A549 (cell line): ENCODE measurements at regions not wholly inside any gene's neighbourhood (a gene's known extent, or its start where the extent isn't known, plus 50 kb on each side); places are given as distances from the start of the nearest gene placed in this dataset.
A peak's percentile ranks its signal among the peaks of the same experiment; 100 is the strongest.

Source experiments
- ATAC-seq, 2 experiments: fragments of 200-7000 bp in 1 of 2; fragments of >200 bp in 1 of 2; cut with Nextera tagmentation in 1 of 2; cut with Tn5 transposase in 1 of 2; 3 replicates each; pipeline versions ENCODE4 v1.8.0 to v1.9.1; 2018 to 2020; ENCODE audit warnings: mild to moderate bottlenecking in 1 of 2, moderate library complexity in 1 of 2
- CTCF ChIA-PET: fragments of 300-600 bp; sonication (Branson Sonifier 250); formaldehyde crosslinking; extraction: SDS; loops from one replicate; lab custom pipeline; 2021; ENCODE audit warnings: antibody characterized with exemption, inconsistent platforms; lab: Yijun Ruan, JAX
- POLR2A ChIA-PET: fragments of 350-600 bp; formaldehyde crosslinking; extraction: SDS; loops from one replicate; lab custom pipeline; 2021; ENCODE audit warnings: antibody characterized with exemption, inconsistent platforms; lab: Yijun Ruan, JAX
- DNase-seq, 2 experiments: peaks; one replicate each; pipeline versions ENCODE4 v3.0.0 to v3.0.0-alpha.2; 2011 to 2016; ENCODE audit warnings: low read depth in 1 of 2, low spot score in 1 of 2
- FAIRE-seq: peaks from 2 replicates; lab custom pipeline; 2011; peaks lifted over from hg19 to GRCh38; lab: Jason Lieb, UNC
- H3K27ac ChIP-seq, 2 experiments: fragments of >200 bp; sonication (Bioruptor Twin); formaldehyde crosslinking; 3 replicates each; pipeline ENCODE4 v1.5.1; 2016 to 2017
- H3K4me1 ChIP-seq: fragments of >200 bp; sonication (Bioruptor Twin); formaldehyde crosslinking; 3 replicates; pipeline ENCODE4 v1.6.1; 2016
- H3K4me2 ChIP-seq: fragments of >200 bp; sonication (Bioruptor Twin); formaldehyde crosslinking; 3 replicates; pipeline ENCODE4 v1.6.1; 2016
- H3K4me3 ChIP-seq: fragments of >200 bp; sonication (Bioruptor Twin); formaldehyde crosslinking; 3 replicates; pipeline ENCODE4 v1.5.1; 2016
- H3K9me3 ChIP-seq: fragments of >200 bp; sonication (Bioruptor Twin); formaldehyde crosslinking; 3 replicates; pipeline ENCODE4 v1.6.1; 2016
- ATOH8 ChIP-seq: fragments of 250-450 bp; sonication (Bioruptor Pico); IDR thresholded peaks from 2 replicates; pipeline ENCODE4 v1.5.0; 2020; ENCODE audit warnings: low read depth, mild to moderate bottlenecking, moderate library complexity
- CBX2 ChIP-seq: fragments of 200-600 bp; sonication (generic); IDR thresholded peaks from 2 replicates; pipeline ENCODE4 v1.6.1; 2016; ENCODE audit warnings: low read depth, mild to moderate bottlenecking, borderline replicate concordance
- ELK1 ChIP-seq: fragments of 150-350 bp; IDR thresholded peaks from 2 replicates; pipeline ENCODE4 v1.6.1; 2014; ENCODE audit warnings: low read depth, mild to moderate bottlenecking, low read length
- HEYL ChIP-seq: fragments of 250-450 bp; sonication (Bioruptor Pico); IDR thresholded peaks from 2 replicates; pipeline ENCODE4 v1.8.0; 2021; ENCODE audit warnings: mild to moderate bottlenecking, moderate library complexity
- HOXA7 ChIP-seq: fragments of 250-450 bp; sonication (Bioruptor Pico); IDR thresholded peaks from 2 replicates; pipeline ENCODE4 v1.5.0; 2020; ENCODE audit warnings: mild to moderate bottlenecking, moderate library complexity
- HOXB13 ChIP-seq: fragments of 250-450 bp; sonication (Bioruptor Pico); IDR thresholded peaks from 2 replicates; pipeline ENCODE4 v1.5.0; 2020; ENCODE audit warnings: low read depth, mild to moderate bottlenecking, moderate library complexity
- HOXB5 ChIP-seq: fragments of 250-450 bp; sonication (Bioruptor Pico); IDR thresholded peaks from 2 replicates; pipeline ENCODE4 v1.5.0; 2020; ENCODE audit warnings: mild to moderate bottlenecking, moderate library complexity
- MAFK ChIP-seq: fragments of 450-650 bp; IDR thresholded peaks from 2 replicates; pipeline ENCODE4 v1.6.1; 2014; ENCODE audit not compliant: partially characterized antibody
- MAX ChIP-seq: IDR thresholded peaks from 2 replicates; pipeline ENCODE4 v1.6.1; 2012
- MYC ChIP-seq: IDR thresholded peaks from 2 replicates; pipeline ENCODE4 v1.6.1; 2012; ENCODE audit warnings: mild to moderate bottlenecking, inconsistent platforms, low read length, improper control_type of control experiment, borderline replicate concordance
- NR3C1 ChIP-seq: fragments of >200 bp; sonication (Bioruptor Twin); formaldehyde crosslinking; IDR thresholded peaks from 3 replicates; pipeline ENCODE4 v1.6.1; 2017
- PHF8 ChIP-seq: fragments of 200-600 bp; sonication (generic); IDR thresholded peaks from 2 replicates; pipeline ENCODE4 v1.6.1; 2016; ENCODE audit warnings: low read depth, mild to moderate bottlenecking, antibody characterized with exemption, moderate library complexity, borderline replicate concordance
- POLR2AphosphoS2 ChIP-seq: conservative IDR thresholded peaks from 2 replicates; pipeline ENCODE4 v1.6.1; 2012; ENCODE audit warnings: low read length, improper control_type of control experiment, inconsistent platforms
- RAD21 ChIP-seq, 2 experiments: fragments of >200 bp in 1 of 2; sonication (Bioruptor Twin) in 1 of 2; formaldehyde crosslinking in 1 of 2; IDR thresholded peaks in 1 of 2; conservative IDR thresholded peaks in 1 of 2; 2 replicates in 1 of 2; 3 replicates in 1 of 2; pipeline ENCODE4 v1.6.1; 2012 to 2018; ENCODE audit warnings: inconsistent platforms in 1 of 2
- RCOR1 ChIP-seq: fragments of 150-350 bp; IDR thresholded peaks from 2 replicates; pipeline ENCODE4 v1.6.1; 2014; ENCODE audit warnings: antibody characterized with exemption, low read length, low read depth
- TFCP2L1 ChIP-seq: fragments of 250-450 bp; sonication (Bioruptor Pico); IDR thresholded peaks from 2 replicates; pipeline ENCODE4 v1.5.0; 2021; ENCODE audit warnings: mild to moderate bottlenecking
- ZFP36 ChIP-seq: fragments of 450-650 bp; IDR thresholded peaks from 2 replicates; pipeline ENCODE4 v1.6.1; 2014; ENCODE audit warnings: borderline replicate concordance; ENCODE audit not compliant: partially characterized antibody
- WGBS: methylation state at CpG from one replicate; pipeline ENCODE4 v1.1.6; 2017; ENCODE audit errors: missing lambda C conversion rate; 5-methylcytosine and 5-hydroxymethylcytosine counted together
- TF ChIP-seq, protein P1 (sequence below): fragments of 450-650 bp; IDR thresholded peaks from 2 replicates; pipeline ENCODE4 v1.6.1; 2014; ENCODE audit warnings: antibody characterized with exemption

- TF ChIP-seq HOXB13 (no peak), TFCP2L1 (CRISPR knock-in tag) (no peak), ELK1 (no peak), PHF8 (no peak), CBX2 (no peak), MAX (no peak), RCOR1 (no peak), HEYL (CRISPR knock-in tag) (no peak), ZFP36 (no peak), NR3C1 (no peak), POLR2AphosphoS2 (no peak), HOXA7 (CRISPR knock-in tag) (no peak), MYC (no peak)
- TF ChIP-seq, protein P1, sequence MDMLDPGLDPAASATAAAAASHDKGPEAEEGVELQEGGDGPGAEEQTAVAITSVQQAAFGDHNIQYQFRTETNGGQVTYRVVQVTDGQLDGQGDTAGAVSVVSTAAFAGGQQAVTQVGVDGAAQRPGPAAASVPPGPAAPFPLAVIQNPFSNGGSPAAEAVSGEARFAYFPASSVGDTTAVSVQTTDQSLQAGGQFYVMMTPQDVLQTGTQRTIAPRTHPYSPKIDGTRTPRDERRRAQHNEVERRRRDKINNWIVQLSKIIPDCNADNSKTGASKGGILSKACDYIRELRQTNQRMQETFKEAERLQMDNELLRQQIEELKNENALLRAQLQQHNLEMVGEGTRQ, result no peak
- 55% methylated on average over 6 of the region's 6 CpGs for WGBS
- POLR2A ChIA-PET, result no interaction called here
- Histone ChIP-seq H3K27ac (no peak overlapping the region), H3K4me1 (no peaks in the 10 kb centered on the region), H3K4me3 (no peak overlapping the region), H3K4me2 (no peak overlapping the region), H3K9me3 (no peaks in the 10 kb centered on the region)
- ATAC-seq, result no peak
- no peak for FAIRE-seq
- CTCF ChIA-PET, result no interaction called here
- no peak for DNase-seq
Measured at GRCh38 chr10:78181381-78182055, 147.9 kb downstream of the RPS24 start.

DNA sequence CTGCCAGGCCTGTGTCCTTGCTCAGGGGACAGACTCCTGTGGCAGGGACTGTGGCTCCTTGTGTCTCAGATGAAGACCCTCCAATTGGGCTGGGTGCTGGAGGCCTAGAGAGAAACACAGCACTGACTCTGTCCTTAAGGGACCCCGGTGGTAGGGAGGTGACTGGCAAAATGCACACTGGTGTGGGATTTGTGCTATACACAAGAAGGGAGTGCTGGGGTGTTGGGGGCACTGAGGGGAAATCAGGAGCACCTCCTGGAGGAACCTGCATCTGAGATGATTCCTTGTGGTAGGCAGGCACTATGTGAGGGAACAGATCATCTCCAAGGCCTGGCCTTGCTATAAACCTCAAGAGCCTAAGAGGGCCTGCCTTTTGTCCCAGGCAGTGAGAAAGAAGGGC, 149.2 kb downstream of the RPS24 start:
- Histone ChIP-seq H3K27ac (no peak overlapping the region), H3K9me3 (no peaks in the 10 kb centered on the region), H3K4me1 (no peaks in the 10 kb centered on the region), H3K4me3 (no peak overlapping the region), H3K4me2 (no peak overlapping the region)
- no peak for ATAC-seq
- 58% methylated on average over 1 of the region's 1 CpG for WGBS
- ChIA-PET CTCF (interaction anchor here (1.2 kb wide), 1 partner anchor 136 kb away, joined by 6 read pairs; no protein-coding TSS in a partner anchor), POLR2A (no interaction called here)
- TF ChIP-seq RAD21 (conservative IDR thresholded peaks at IDR 0.05 in 1 of 2, IDR thresholded peaks at IDR 0.05 in 1 of 2) (no peak), ATOH8 (CRISPR knock-in tag) (no peak), NR3C1 (no peak), HOXB5 (CRISPR knock-in tag) (no peak)
- DNase-seq, result no peak
- FAIRE-seq, result no peak

DNA sequence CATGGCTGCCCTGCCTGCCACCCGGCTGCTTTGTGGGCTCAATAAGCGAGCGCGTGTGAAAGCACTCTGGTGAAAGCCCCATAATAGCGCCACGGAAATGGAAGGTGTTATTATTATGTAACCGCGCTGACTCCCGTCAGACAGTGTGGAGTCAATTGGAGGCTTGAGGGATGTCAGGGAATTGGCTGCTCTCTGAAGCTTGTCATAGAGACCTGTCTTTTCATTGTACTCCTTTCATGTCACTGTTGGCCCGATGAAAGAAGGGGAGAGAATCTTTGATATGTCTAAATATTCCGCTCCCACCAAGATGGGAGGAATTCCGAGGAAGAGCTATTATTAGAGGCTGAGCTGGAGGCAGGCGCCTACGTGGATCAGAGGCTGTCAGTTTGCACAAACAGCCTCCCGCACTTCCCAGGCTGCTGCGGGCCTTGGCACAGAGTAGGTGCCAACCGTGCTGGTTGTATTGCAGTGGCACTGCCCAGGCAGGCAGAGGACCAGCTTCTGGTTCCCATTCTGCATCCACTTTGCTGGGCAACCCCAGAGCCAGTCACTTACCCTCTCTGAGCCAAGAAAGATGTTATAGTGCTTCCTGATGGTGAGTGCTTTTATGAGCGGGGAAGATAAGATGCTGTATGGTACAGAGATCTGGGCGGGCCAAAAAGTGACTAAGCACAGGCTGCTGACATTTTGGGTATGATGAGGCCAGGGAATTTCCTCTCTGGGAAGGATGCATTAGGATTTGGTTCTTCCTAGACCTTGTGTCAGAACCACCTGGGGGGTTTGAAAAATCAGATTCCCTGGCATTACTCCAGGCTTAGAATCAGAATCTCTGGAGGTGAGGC, 151.4 kb downstream of the RPS24 start:
- ChIA-PET CTCF (interaction anchor here (1.1 to 2.1 kb wide), 2 partner anchors 13 to 14 kb away, joined by 3 to 4 read pairs; no protein-coding TSS in a partner anchor), POLR2A (no interaction called here)

More for the DNA sequence above, 151.4 kb downstream of the RPS24 start:
- H3K9me3 ChIP-seq, result no peaks in the 10 kb centered on the region
- 82% methylated on average over 19 of the region's 19 CpGs for WGBS
- no peaks in the 10 kb centered on the region for H3K4me1 ChIP-seq
- FAIRE-seq, result no peak
- no peak overlapping the region for H3K4me3 ChIP-seq
- ATAC-seq, result no peak
- no peak for DNase-seq
- no peak overlapping the region for H3K4me2 ChIP-seq
- H3K27ac ChIP-seq, result no peak overlapping the region
- TF ChIP-seq MAFK (no peak), ZFP36 (peak; percentile 16)
- TF ChIP-seq, all 56 proteins: peak for 1
